Testis (tissue), 2 donors: ENCODE measurements at regions not wholly inside any gene's neighbourhood (a gene's known extent, or its start where the extent isn't known, plus 50 kb on each side); places are given as distances from the start of the nearest gene placed in this dataset.
A peak's percentile ranks its signal among the peaks of the same experiment; 100 is the strongest.
"Not testable (repeated sequence)": the region's sequence is repeated elsewhere in the genome, so short reads cannot be mapped to it uniquely, and the experiment has no call there.

ENCODE experiments used
- DNase-seq: peaks from one replicate; pipeline ENCODE4 v3.0.0-alpha.2; 2019
- H3K27ac ChIP-seq, 2 donors: fragments of 200-600 bp; sonication (generic); one replicate each; pipeline ENCODE4 v1.5.1; 2019
- H3K27me3 ChIP-seq: fragments of 200-600 bp; sonication (generic); one replicate; pipeline ENCODE4 v1.5.1; 2019
- H3K36me3 ChIP-seq: fragments of 200-600 bp; sonication (generic); one replicate; pipeline ENCODE4 v1.5.1; 2017; ENCODE audit warnings: low read depth; ENCODE audit errors: missing control alignments
- H3K4me1 ChIP-seq: fragments of 200-600 bp; sonication (generic); one replicate; pipeline ENCODE4 v1.5.1; 2019
- H3K4me3 ChIP-seq, 2 donors: fragments of 200-600 bp; sonication (generic); one replicate each; pipeline ENCODE4 v1.5.1; 2017 to 2019
- H3K9me3 ChIP-seq: fragments of 200-600 bp; sonication (generic); one replicate; pipeline ENCODE4 v1.5.1; 2017
- POLR2A ChIP-seq: fragments of 450-650 bp; IDR thresholded peaks from one replicate; pipeline ENCODE4 v1.6.1; 2017; ENCODE audit warnings: antibody characterized with exemption, mild to moderate bottlenecking, moderate library complexity
- WGBS, 2 donors: methylation state at CpG; one replicate each; pipeline ENCODE4 v1.1.5; 2018; 5-methylcytosine and 5-hydroxymethylcytosine counted together
- intact Hi-C: fragments of 100-400 bp; cut with DNase I; formaldehyde crosslinking; loops from one replicate; pipeline ENCODE4 v1.15.1; 2023; ENCODE audit warnings: low total_unique reads
- TF ChIP-seq, protein P1 (sequence below), 3 experiments: fragments of 450-650 bp in 2 of 3; fragments of 200-600 bp in 1 of 3; sonication (generic) in 1 of 3; IDR thresholded peaks; one replicate each; pipeline ENCODE4 v1.5.1; 2016 to 2019; ENCODE audit warnings: antibody characterized with exemption in 3 of 3, mild to moderate bottlenecking in 2 of 3, moderate library complexity in 1 of 3

DNA sequence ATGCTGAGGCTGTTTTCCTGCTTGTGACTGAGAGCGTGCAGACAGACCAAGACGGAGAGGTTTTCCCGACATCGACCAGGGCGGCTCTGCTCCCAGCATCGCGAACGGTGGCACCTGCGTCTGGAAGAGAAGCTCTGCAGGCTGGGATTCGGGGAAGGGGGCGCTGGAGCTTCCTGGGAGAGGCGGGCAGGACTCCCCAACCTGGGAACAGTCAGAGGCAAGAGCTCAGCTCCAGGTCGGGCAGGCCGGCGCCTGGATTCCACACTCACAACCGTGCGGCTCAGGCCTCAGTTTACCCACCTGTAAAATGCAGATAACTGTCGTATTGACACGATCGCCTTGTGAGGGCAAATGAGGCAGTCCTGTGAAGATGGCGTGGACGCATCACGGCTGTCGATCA is 332.6 kb downstream of the ADGRD1 start:
- 95% methylated on average over 7 of the region's 24 CpGs; no CpG with 5 or more reads in 1 of the 2 donors for WGBS, 2 donors
- H3K36me3 ChIP-seq, H3K4me1 ChIP-seq, H3K27ac ChIP-seq, H3K9me3 ChIP-seq, intact Hi-C loops, DNase-seq, H3K27me3 ChIP-seq, H3K4me3 ChIP-seq: not testable (repeated sequence)

DNA sequence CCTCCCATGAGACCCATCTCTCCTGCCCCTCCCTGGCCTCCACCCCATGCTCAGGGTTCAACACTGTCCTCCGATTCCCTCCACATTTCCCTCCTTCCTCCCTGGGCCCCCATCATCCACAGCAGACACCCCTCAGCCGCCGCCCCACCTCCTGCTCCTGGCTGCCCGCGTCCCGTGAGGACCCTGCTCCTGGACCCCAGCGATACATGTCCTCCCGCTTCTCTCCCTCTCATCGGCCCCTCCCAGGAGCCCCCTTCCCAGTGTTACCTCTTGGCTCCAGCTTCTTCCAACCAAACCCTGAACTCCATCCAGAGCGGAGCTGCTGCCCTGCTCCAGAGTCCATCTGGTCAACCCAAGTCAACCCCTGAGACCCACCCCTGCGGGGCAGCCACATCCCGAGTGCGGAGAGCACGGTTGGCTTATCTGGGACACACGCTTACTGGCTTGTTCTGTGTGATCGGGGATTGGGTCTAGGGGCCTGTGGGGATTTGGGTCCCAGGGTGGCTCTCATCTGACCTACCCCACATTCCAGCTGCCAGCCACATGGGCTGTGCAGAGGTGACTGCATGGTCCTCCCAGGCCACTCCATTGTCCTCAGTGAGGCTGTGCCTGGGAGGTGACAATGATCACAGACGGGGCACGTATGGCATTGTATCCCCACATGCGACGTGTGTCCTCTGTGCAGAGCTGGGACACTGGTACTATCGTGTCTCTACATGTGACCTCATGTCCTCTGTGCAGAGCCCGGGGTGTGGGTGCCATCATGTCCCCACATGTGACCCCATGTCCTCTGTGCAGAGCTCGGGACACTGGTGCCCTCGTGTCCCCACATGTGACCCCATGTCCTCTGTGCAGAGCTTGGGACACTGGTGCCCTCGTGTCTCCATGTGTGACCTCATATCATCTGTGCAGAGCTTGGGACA is 333.6 kb downstream of the ADGRD1 start:
- Histone ChIP-seq H3K9me3 (no peaks in the 10 kb centered on the region), H3K27me3 (no peaks in the 10 kb centered on the region), H3K27ac (no peak overlapping the region), H3K4me3 (no peak overlapping the region), H3K4me1 (no peaks in the 10 kb centered on the region), H3K36me3 (no peaks in the 10 kb centered on the region)
- no peak for TF ChIP-seq POLR2A
- TF ChIP-seq, protein P1, sequence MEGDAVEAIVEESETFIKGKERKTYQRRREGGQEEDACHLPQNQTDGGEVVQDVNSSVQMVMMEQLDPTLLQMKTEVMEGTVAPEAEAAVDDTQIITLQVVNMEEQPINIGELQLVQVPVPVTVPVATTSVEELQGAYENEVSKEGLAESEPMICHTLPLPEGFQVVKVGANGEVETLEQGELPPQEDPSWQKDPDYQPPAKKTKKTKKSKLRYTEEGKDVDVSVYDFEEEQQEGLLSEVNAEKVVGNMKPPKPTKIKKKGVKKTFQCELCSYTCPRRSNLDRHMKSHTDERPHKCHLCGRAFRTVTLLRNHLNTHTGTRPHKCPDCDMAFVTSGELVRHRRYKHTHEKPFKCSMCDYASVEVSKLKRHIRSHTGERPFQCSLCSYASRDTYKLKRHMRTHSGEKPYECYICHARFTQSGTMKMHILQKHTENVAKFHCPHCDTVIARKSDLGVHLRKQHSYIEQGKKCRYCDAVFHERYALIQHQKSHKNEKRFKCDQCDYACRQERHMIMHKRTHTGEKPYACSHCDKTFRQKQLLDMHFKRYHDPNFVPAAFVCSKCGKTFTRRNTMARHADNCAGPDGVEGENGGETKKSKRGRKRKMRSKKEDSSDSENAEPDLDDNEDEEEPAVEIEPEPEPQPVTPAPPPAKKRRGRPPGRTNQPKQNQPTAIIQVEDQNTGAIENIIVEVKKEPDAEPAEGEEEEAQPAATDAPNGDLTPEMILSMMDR (IDR thresholded peaks at IDR 0.05) = no peak
- intact Hi-C loops = no loop called here
- WGBS, 2 donors = 68 to 84% methylated on average over 11 to 19 of the region's 25 CpGs
- DNase-seq = peak; percentile 9

- DNase-seq = peak; percentile 8
- intact Hi-C loops = no loop called here
- 82 to 83% methylated on average over 13 to 24 of the region's 27 CpGs for WGBS, 2 donors
Observed at GRCh38 chr12:131287938-131288764, 334.4 kb downstream of the ADGRD1 start.

DNA sequence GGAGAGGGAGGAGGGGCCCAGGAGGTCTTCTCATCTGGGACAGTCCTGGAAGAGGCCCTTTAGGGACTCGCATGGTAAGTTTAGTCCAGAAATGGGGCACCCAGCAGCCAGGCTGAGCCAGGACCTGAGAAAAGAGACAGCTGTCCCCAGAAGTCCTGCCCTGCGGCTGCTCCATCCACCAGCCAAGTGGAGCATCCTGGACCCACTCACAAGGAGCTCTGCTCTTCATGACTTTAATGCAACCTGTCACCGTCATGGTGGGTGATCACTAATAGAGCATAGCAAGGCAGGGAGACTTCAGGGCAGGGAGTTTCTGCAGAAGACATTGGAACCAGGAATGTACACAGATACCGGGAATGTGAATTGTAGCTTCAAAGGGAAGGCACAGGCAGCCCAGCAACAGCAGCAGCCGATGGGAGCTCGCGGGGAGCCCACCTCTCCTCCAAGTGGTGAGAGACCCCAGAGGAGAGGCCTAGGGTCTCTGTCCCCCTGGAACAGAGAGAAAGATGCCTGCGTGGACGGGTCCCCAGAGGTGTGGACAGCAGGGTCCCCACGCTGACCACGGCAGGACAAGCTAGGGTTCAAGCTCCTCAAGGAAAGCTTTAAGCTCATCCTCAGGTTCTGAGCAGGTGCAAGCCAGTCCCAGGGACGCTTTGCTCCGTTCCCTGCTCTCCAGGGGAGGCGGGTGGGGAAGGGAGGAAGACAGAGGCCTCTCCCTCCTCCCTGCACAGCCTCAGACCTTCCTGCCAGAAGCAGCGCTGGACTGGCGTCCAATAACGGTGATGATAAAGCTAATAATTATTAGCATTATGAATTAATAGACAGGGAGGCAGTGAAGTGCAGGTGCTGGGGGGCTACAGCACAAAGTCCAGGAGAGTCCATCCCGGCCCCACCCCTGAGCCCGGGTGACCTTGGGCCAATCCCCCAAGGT is 335.3 kb downstream of the ADGRD1 start:
- H3K4me1 ChIP-seq, intact Hi-C loops, H3K9me3 ChIP-seq, H3K4me3 ChIP-seq, H3K27me3 ChIP-seq, H3K36me3 ChIP-seq, H3K27ac ChIP-seq: not testable (repeated sequence)
- peak; percentile 8 for DNase-seq
- 75 to 76% methylated on average over 12 to 18 of the region's 19 CpGs for WGBS, 2 donors

More at GRCh38 chr12:131287938-131288764, 334.4 kb downstream of the ADGRD1 start:
- Histone ChIP-seq H3K4me1 (no peaks in the 10 kb centered on the region), H3K36me3 (no peaks in the 10 kb centered on the region), H3K4me3 (no peak overlapping the region), H3K27me3 (no peaks in the 10 kb centered on the region), H3K27ac (no peak overlapping the region), H3K9me3 (no peaks in the 10 kb centered on the region)
- TF ChIP-seq, protein P1 (IDR thresholded peaks at IDR 0.05) = no peak
- no peak for TF ChIP-seq POLR2A

DNA sequence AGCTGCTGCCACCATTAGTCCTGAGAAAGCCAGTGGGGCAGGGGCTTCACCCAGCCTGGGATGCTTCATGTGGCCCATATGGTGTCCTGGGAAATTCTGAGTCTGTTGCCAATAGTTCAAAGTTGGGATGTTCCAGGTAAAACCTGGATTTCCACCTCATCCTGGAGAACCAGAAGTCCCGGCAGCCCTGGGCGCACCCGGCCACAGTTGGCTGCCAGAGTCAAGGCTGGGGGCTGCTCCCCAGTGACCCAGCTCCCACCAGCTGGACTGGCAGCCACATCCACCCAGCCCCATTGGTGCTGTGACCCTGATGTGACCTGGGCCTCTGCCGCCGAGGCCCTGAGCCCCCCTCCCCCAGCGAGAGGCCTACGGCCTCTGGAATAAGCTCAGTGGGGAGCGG is 336.1 kb downstream of the ADGRD1 start:
- intact Hi-C loops = not testable (repeated sequence)

More for the DNA sequence above, 336.1 kb downstream of the ADGRD1 start:
- not testable (repeated sequence) for H3K27me3 ChIP-seq, H3K27ac ChIP-seq, H3K36me3 ChIP-seq, DNase-seq, H3K9me3 ChIP-seq, H3K4me3 ChIP-seq, H3K4me1 ChIP-seq
- WGBS, 2 donors = 83% methylated on average over 7 of the region's 8 CpGs; no CpG with 5 or more reads in 1 of the 2 donors
